SK-N-SH (cell line): ENCODE measurements at regions not wholly inside any gene's neighbourhood (a gene's known extent, or its start where the extent isn't known, plus 50 kb on each side); places are given as distances from the start of the nearest gene placed in this dataset.

Experiments used
- CTCF ChIA-PET: fragments of 300-600, 350-600 bp; formaldehyde crosslinking; extraction: SDS; loops from one replicate; lab custom pipeline; 2021; lab: Yijun Ruan, JAX
- POLR2A ChIA-PET: fragments of 350-600 bp; sonication (Branson Sonifier 250); formaldehyde crosslinking; extraction: SDS; loops from one replicate; lab custom pipeline; 2020; ENCODE audit warnings: antibody characterized with exemption, inconsistent platforms; lab: Yijun Ruan, JAX
- DNase-seq: peaks from one replicate; pipeline ENCODE4 v3.0.0; 2012
- H2AFZ ChIP-seq: fragments of 200-600 bp; sonication (generic); 2 replicates; pipeline ENCODE4 v1.8.1; 2016; ENCODE audit warnings: antibody characterized with exemption, mild to moderate bottlenecking, low read depth
- H3F3A ChIP-seq: fragments of 200-600 bp; sonication (generic); replicated peaks from 2 replicates; pipeline ENCODE3; 2016; ENCODE audit warnings: antibody characterized with exemption, mild to moderate bottlenecking; ENCODE audit not compliant: insufficient read depth
- H3K27ac ChIP-seq, 2 experiments: fragments of 200-500 bp in 1 of 2; fragments of 200-600 bp in 1 of 2; sonication (Bioruptor generic) in 1 of 2; sonication (generic), shearing (Covaris generic) in 1 of 2; 2 replicates each; pipeline versions ENCODE4 v1.5.1 to v1.6.1; 2014 to 2016; ENCODE audit warnings: low read depth in 2 of 2, inconsistent platforms in 1 of 2, low read length in 1 of 2, mild to moderate bottlenecking in 1 of 2, mixed read lengths in 1 of 2
- H3K27me3 ChIP-seq: fragments of 200-600 bp; sonication (generic), shearing (Covaris generic); 2 replicates; pipeline ENCODE4 v1.6.1; 2016; ENCODE audit warnings: mixed run types; ENCODE audit not compliant: insufficient read depth
- H3K36me3 ChIP-seq, 2 experiments: fragments of 200-500 bp in 1 of 2; fragments of 200-600 bp in 1 of 2; sonication (Bioruptor generic) in 1 of 2; sonication (generic) in 1 of 2; replicated peaks in 1 of 2; 2 replicates each; pipeline versions ENCODE3 to v1.5.1; 2014 to 2016; ENCODE audit warnings: low read length in 1 of 2, mild to moderate bottlenecking in 1 of 2; ENCODE audit not compliant: insufficient read depth in 2 of 2, control insufficient read depth in 1 of 2
- H3K4me1 ChIP-seq, 2 experiments: fragments of 200-500 bp in 1 of 2; fragments of 200-600 bp in 1 of 2; sonication (Bioruptor generic) in 1 of 2; sonication (generic), shearing (Covaris generic) in 1 of 2; 2 replicates each; pipeline versions ENCODE4 v1.5.1 to v1.6.1; 2014 to 2016; ENCODE audit warnings: low read depth in 1 of 2, low read length in 1 of 2, mixed run types in 1 of 2; ENCODE audit not compliant: insufficient read depth in 2 of 2, control insufficient read depth in 1 of 2
- H3K4me2 ChIP-seq: fragments of 200-600 bp; sonication (generic), shearing (Covaris generic); 2 replicates; pipeline ENCODE4 v1.6.1; 2017; ENCODE audit warnings: mixed run types
- H3K4me3 ChIP-seq, 2 experiments: fragments of 200-500 bp in 1 of 2; fragments of 200-600 bp in 1 of 2; sonication (Bioruptor generic) in 1 of 2; sonication (generic), shearing (Covaris generic) in 1 of 2; 2 replicates each; pipeline versions ENCODE4 v1.5.1 to v1.8.1; 2014 to 2016; ENCODE audit warnings: low read depth in 2 of 2, inconsistent platforms in 1 of 2, low read length in 1 of 2, mild to moderate bottlenecking in 1 of 2, mixed read lengths in 1 of 2, moderate library complexity in 1 of 2
- H3K79me2 ChIP-seq: fragments of 200-600 bp; sonication (generic); 2 replicates; pipeline ENCODE4 v1.8.1; 2017; ENCODE audit warnings: mild to moderate bottlenecking; ENCODE audit not compliant: insufficient read depth
- H3K9ac ChIP-seq: fragments of 200-600 bp; sonication (generic); 2 replicates; pipeline ENCODE4 v1.6.1; 2017; ENCODE audit warnings: mixed run types
- H3K9me2 ChIP-seq: fragments of 200-600 bp; sonication (generic); 2 replicates; pipeline ENCODE4 v1.6.1; 2017; ENCODE audit warnings: mixed run types
- H3K9me3 ChIP-seq: fragments of 200-600 bp; sonication (generic); 2 replicates; pipeline ENCODE4 v1.6.1; 2017; ENCODE audit warnings: mixed run types, mild to moderate bottlenecking, moderate library complexity
- H4K20me1 ChIP-seq: fragments of 200-600 bp; sonication (generic); 2 replicates; pipeline ENCODE4 v1.6.1; 2017; ENCODE audit warnings: mild to moderate bottlenecking, mixed run types; ENCODE audit not compliant: insufficient read depth
- CHD2 ChIP-seq: fragments of 150-350 bp; IDR thresholded peaks from 2 replicates; pipeline ENCODE4 v1.6.1; 2018; ENCODE audit warnings: low read length; ENCODE audit not compliant: partially characterized antibody
- CTCF ChIP-seq: fragments of 200-600 bp; sonication (generic); IDR thresholded peaks from 2 replicates; pipeline ENCODE4 v1.6.1; 2017; ENCODE audit warnings: antibody characterized with exemption, mild to moderate bottlenecking, moderate library complexity
- FOXJ3 ChIP-seq: sonication (generic); formaldehyde crosslinking; IDR thresholded peaks from 2 replicates; pipeline ENCODE4 v1.5.1; 2020; ENCODE audit warnings: mild to moderate bottlenecking, missing genetic modification reagents
- GATA2 ChIP-seq: sonication (generic); formaldehyde crosslinking; IDR thresholded peaks from 2 replicates; pipeline ENCODE4 v1.5.0; 2020; ENCODE audit warnings: mild to moderate bottlenecking, missing genetic modification reagents
- JUND ChIP-seq: IDR thresholded peaks from 2 replicates; pipeline ENCODE4 v1.4.0; 2012
- MEF2A ChIP-seq: IDR thresholded peaks from 2 replicates; pipeline ENCODE4 v1.4.0; 2012; ENCODE audit warnings: low read depth, borderline replicate concordance
- MXI1 ChIP-seq: IDR thresholded peaks from 2 replicates; pipeline ENCODE4 v1.6.1; 2012; ENCODE audit warnings: mild to moderate bottlenecking, low read depth, low read length, improper control_type of control experiment
- NFIC ChIP-seq: IDR thresholded peaks from 2 replicates; pipeline ENCODE4 v1.4.0; 2012; ENCODE audit warnings: borderline replicate concordance
- NRF1 ChIP-seq: IDR thresholded peaks from 2 replicates; pipeline ENCODE4 v1.6.1; 2012; ENCODE audit warnings: low read depth, mild to moderate bottlenecking, low read length
- POLR2AphosphoS5 ChIP-seq: IDR thresholded peaks from 2 replicates; pipeline ENCODE4 v1.6.1; 2012; ENCODE audit warnings: low read depth, low read length
- RAD21 ChIP-seq: IDR thresholded peaks from 2 replicates; pipeline ENCODE4 v1.6.1; 2012; ENCODE audit warnings: mild to moderate bottlenecking, low read length
- REST ChIP-seq: IDR thresholded peaks from 2 replicates; pipeline ENCODE4 v1.6.1; 2012; ENCODE audit warnings: mild to moderate bottlenecking, low read depth, low read length, moderate library complexity
- RFX5 ChIP-seq: IDR thresholded peaks from 2 replicates; pipeline ENCODE4 v1.6.1; 2012; ENCODE audit warnings: mild to moderate bottlenecking, improper control_type of control experiment, low read length
- RXRA ChIP-seq: IDR thresholded peaks from 2 replicates; pipeline ENCODE4 v1.4.0; 2012; ENCODE audit warnings: low read depth, mild to moderate bottlenecking, borderline replicate concordance
- SIN3A ChIP-seq: IDR thresholded peaks from 2 replicates; pipeline ENCODE4 v1.6.1; 2012; ENCODE audit warnings: low read depth, mild to moderate bottlenecking, low read length, moderate library complexity, borderline replicate concordance
- SMC3 ChIP-seq: IDR thresholded peaks from 2 replicates; pipeline ENCODE4 v1.6.1; 2012; ENCODE audit warnings: low read depth, low read length, improper control_type of control experiment
- USF1 ChIP-seq: IDR thresholded peaks from 2 replicates; pipeline ENCODE4 v1.4.0; 2012; ENCODE audit warnings: low read depth, borderline replicate concordance
- YY1 ChIP-seq: IDR thresholded peaks from 2 replicates; pipeline ENCODE4 v1.4.0; 2012; ENCODE audit warnings: low read depth, mild to moderate bottlenecking
- ZBTB33 ChIP-seq: IDR thresholded peaks from 2 replicates; pipeline ENCODE4 v1.4.0; 2012; ENCODE audit warnings: low read depth, borderline replicate concordance
- WGBS: methylation state at CpG from one replicate; pipeline ENCODE4 v1.1.6; 2017; ENCODE audit warnings: low lambda C conversion rate; 5-methylcytosine and 5-hydroxymethylcytosine counted together
- TF ChIP-seq, protein P1 (sequence below): fragments of 150-350 bp; IDR thresholded peaks from 2 replicates; pipeline ENCODE4 v1.6.1; 2017; ENCODE audit warnings: antibody characterized with exemption, low read length, low read depth, borderline replicate concordance

- Histone ChIP-seq H3K27ac (no peak overlapping the region), H3K79me2 (no peaks in the 10 kb centered on the region), H3K4me1 (no peaks in the 10 kb centered on the region; a peak in 1 of 4 replicates), H3K4me2 (no peak overlapping the region), H3K4me3 (no peak overlapping the region), H3K27me3 (no peaks in the 10 kb centered on the region; the same call in 1 of the 2 replicates), H3F3A (no peaks in the 10 kb centered on the region), H2AFZ (no peak overlapping the region), H3K36me3 (no peaks in the 10 kb centered on the region), H4K20me1 (no peaks in the 10 kb centered on the region), H3K9me2 (no peaks in the 10 kb centered on the region), H3K9me3 (no peaks in the 10 kb centered on the region), H3K9ac (no peak overlapping the region)
- ChIA-PET POLR2A (no interaction called here), CTCF (no interaction called here)
- no peak for DNase-seq
- WGBS = 46% methylated on average over 13 of the region's 15 CpGs
- no peak for TF ChIP-seq CHD2
- TF ChIP-seq YY1 = no peak
- TF ChIP-seq FOXJ3 (CRISPR knock-in tag) = no peak
- TF ChIP-seq GATA2 = no peak
- TF ChIP-seq ZBTB33 = no peak
- no peak for TF ChIP-seq NFIC
- TF ChIP-seq NRF1 = no peak
- TF ChIP-seq RAD21 = no peak
- no peak for TF ChIP-seq POLR2AphosphoS5
- TF ChIP-seq USF1 = no peak
- TF ChIP-seq CTCF = no peak
- no peak for TF ChIP-seq SIN3A
- no peak for TF ChIP-seq REST
- no peak for TF ChIP-seq MEF2A
- no peak for TF ChIP-seq SMC3
- no peak for TF ChIP-seq RXRA
- TF ChIP-seq, protein P1, sequence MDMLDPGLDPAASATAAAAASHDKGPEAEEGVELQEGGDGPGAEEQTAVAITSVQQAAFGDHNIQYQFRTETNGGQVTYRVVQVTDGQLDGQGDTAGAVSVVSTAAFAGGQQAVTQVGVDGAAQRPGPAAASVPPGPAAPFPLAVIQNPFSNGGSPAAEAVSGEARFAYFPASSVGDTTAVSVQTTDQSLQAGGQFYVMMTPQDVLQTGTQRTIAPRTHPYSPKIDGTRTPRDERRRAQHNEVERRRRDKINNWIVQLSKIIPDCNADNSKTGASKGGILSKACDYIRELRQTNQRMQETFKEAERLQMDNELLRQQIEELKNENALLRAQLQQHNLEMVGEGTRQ = no peak
- TF ChIP-seq JUND = no peak
- no peak for TF ChIP-seq RFX5
- TF ChIP-seq MXI1 = no peak
Observed at GRCh38 chr15:72902245-72902918, 118.8 kb upstream of the ADPGK start.
